Sigmoid colon (tissue), 4 donors: ENCODE measurements at regions not wholly inside any gene's neighbourhood (a gene's known extent, or its start where the extent isn't known, plus 50 kb on each side); places are given as distances from the start of the nearest gene placed in this dataset.

Source experiments
- CTCF ChIP-seq, 4 experiments: fragments of 450-650 bp in 3 of 4; fragments of 200-600 bp in 1 of 4; IDR thresholded peaks; one replicate each; pipeline ENCODE4 v1.5.1; 2016 to 2019; ENCODE audit warnings: antibody characterized with exemption in 4 of 4, mild to moderate bottlenecking in 3 of 4, moderate library complexity in 2 of 4
- POLR2AphosphoS5 ChIP-seq, 4 donors: sonication (generic); formaldehyde crosslinking; IDR thresholded peaks; one replicate each; pipeline ENCODE4 v1.6.1; 2017; ENCODE audit warnings: antibody characterized with exemption in 4 of 4

- no peak for TF ChIP-seq POLR2AphosphoS5 (IDR thresholded peaks at IDR 0.05)
- no peak for TF ChIP-seq CTCF (IDR thresholded peaks at IDR 0.05)
These were observed 68.0 kb upstream of the POU5F2 start for GRCh38 chr5:93809430-93809829.
